Astrocyte of the spinal cord (primary cell): ENCODE measurements at regions not wholly inside any gene's neighbourhood (a gene's known extent, or its start where the extent isn't known, plus 50 kb on each side); places are given as distances from the start of the nearest gene placed in this dataset.
A peak's percentile ranks its signal among the peaks of the same experiment; 100 is the strongest.

Source experiments
- DNase-seq: peaks from one replicate; pipeline ENCODE4 v3.0.0; 2011; ENCODE audit warnings: low read depth, low spot score
- H3K4me3 ChIP-seq: 2 replicates; pipeline ENCODE4 v1.5.1; 2011; ENCODE audit warnings: low read depth, mild to moderate bottlenecking, low read length, moderate library complexity
- in situ Hi-C: cut with HindIII; loops from 2 replicates; pipeline ENCODE4 v1.10.0; 2017; ENCODE audit warnings: low sequenced_read_pairs
- TF ChIP-seq, protein P1 (sequence below): IDR thresholded peaks from 2 replicates; pipeline ENCODE4 v1.5.1; 2012; ENCODE audit warnings: low read depth, mild to moderate bottlenecking, low read length, inconsistent platforms

DNA sequence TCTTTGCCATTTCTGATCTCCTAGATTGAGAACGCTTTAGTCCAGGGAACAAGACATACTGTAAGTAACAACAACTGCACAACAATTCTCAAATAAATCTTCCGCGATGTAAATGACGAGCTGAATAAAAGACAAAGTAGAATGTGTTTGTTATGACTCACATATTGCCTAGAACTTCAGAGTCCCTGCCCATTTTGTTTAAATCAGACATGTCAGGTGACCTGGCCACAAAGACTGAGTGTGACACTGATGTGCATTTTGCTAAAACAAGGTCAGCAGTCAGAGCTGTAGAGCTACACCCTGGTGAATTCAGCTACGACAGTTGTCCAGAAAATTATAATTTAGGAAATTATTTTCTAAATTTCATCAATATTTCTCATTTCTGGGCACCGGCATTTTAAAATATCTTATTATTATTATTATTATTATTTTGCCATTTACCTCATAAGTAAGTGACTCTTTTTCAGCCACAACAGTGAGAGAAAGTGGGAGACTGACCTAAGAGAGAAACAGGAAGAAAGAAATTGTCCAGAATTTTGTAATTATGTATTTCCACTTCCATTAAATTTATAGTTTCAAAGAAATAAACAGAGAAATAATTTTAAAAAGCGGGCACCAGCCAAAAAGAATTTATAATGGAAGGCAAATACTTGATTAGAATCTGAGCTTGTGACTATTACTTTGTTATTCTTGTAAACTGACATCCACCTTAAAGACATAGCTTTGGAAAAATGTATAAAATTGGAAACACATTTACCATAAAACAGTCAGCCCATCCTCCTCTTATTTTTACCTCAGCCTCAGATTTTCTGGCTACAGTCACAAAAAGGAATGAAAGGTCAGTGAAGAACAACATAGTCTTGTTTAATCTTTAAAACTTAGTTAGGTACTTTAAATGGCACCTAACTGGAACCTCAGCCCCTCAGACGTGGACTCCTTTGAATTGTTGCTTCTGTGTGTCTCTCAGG lies 157.0 kb upstream of the CITED2 start:
- TF ChIP-seq, protein P1, sequence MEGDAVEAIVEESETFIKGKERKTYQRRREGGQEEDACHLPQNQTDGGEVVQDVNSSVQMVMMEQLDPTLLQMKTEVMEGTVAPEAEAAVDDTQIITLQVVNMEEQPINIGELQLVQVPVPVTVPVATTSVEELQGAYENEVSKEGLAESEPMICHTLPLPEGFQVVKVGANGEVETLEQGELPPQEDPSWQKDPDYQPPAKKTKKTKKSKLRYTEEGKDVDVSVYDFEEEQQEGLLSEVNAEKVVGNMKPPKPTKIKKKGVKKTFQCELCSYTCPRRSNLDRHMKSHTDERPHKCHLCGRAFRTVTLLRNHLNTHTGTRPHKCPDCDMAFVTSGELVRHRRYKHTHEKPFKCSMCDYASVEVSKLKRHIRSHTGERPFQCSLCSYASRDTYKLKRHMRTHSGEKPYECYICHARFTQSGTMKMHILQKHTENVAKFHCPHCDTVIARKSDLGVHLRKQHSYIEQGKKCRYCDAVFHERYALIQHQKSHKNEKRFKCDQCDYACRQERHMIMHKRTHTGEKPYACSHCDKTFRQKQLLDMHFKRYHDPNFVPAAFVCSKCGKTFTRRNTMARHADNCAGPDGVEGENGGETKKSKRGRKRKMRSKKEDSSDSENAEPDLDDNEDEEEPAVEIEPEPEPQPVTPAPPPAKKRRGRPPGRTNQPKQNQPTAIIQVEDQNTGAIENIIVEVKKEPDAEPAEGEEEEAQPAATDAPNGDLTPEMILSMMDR = no peak
- DNase-seq = peak; percentile 39
- in situ Hi-C loops = no loop called here
- H3K4me3 ChIP-seq = no peak overlapping the region

DNA sequence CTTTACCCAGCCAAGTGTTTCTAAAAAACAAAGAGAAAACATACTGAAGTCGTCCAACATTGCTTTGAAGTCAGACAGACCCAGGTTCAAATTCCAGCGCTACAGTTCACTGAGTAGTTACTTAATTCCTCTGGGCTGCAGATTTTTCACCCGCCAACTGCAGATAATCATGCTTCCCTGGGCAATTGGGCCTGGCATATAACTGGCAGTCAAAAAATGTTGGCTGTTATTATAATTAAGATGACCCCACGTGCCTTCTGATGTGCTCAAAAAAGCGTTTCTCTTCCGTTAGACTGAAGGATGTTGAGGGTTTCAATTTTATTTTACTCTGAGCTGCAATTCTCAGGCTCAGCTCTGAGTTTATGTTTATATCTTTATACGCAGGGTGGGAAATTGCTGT lies 156.1 kb upstream of the CITED2 start:
- TF ChIP-seq, protein P1 = no peak
- no peak overlapping the region for H3K4me3 ChIP-seq
- in situ Hi-C loops = no loop called here
- no peak for DNase-seq

DNA sequence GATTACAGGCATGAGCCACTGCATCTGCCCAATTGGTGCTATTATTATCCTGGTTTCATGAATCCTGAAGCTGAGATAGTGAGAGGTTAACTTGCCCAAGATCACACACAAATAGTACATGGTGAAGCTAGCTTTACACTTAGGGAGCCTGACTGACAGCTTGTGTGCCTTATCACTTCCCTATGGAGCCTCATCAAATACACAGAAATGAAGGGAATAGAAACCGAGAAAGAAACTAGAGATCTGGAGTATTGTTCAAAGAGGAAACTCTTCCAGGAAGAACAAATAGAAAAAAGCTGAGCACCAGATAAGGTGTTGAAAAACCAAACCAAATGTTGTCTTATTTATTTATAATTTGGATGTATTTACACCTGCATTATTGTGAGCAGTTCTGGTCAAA lies 155.0 kb upstream of the CITED2 start:
- no peak for DNase-seq
- no peak overlapping the region for H3K4me3 ChIP-seq
- TF ChIP-seq, protein P1 = no peak
- in situ Hi-C loops = no loop called here

DNA sequence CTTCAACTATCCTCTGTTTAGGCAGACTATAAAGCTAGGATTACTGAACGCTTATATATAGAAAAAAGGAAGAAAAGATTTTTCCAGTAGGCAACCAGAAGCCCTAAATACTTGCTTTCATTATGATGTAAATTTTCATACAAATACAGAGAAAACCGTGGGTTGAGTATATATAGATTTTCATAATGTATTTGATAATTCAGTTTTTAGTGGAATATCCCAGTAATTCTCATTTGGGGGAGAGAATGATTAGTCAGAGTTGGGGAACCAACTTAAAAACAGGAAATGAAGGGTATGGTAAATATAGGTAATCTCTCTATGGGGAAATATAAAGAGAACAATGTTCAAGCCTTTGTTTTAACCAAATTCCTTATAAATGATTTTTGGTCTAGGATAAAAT lies 154.0 kb upstream of the CITED2 start:
- in situ Hi-C loops = no loop called here
- TF ChIP-seq, protein P1 = no peak
- no peak for DNase-seq
- H3K4me3 ChIP-seq = no peak overlapping the region

DNA sequence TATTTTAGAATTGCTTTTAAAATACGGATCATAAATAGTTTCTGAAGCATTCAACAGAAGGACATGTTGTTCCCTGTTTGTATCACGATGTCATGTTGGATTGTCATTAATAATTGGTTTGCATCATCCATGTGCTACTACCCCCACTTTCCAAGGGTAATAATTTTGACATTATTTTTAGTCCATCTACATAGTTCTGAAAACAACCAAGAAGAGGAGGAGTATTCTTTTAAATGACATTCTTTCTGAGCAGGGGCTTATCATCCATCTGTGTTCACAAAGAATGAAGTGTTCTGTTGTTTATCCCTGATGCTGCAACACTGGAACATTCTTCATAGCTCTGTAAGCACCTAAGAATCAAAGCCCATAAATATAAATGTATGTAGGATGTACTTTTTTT lies 151.0 kb upstream of the CITED2 start:
- H3K4me3 ChIP-seq = no peak overlapping the region
- no peak for DNase-seq
- TF ChIP-seq, protein P1 = no peak
- in situ Hi-C loops = no loop called here

DNA sequence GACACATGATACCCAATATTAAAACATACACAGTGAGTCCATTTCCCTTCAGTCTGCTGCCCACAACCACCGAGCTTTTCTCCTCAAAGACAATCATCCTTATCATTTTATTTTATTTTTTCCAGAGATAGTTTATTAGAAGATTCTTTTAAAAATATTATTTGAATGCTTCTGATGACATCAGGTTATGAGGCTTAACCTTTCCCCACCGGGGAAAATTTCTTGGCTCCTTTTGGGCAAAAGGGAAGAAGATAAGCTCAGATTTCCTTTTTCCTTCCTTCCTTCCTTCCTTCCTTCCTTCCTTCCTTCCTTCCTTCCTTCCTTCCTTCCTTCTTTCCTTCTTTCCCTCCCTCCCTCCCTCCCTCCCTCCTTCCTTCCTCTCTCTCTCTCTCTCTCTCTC lies 149.5 kb upstream of the CITED2 start:
- TF ChIP-seq, protein P1 = no peak
- DNase-seq = no peak
- no peak overlapping the region for H3K4me3 ChIP-seq
- in situ Hi-C loops = no loop called here
